NCI-H748 (cell line): ENCODE measurements at regions not wholly inside any gene's neighbourhood (a gene's known extent, or its start where the extent isn't known, plus 50 kb on each side); places are given as distances from the start of the nearest gene placed in this dataset.
"Not testable (repeated sequence)": the region's sequence is repeated elsewhere in the genome, so short reads cannot be mapped to it uniquely, and the experiment has no call there.

Source experiments
- DNase-seq: peaks from one replicate; lab custom pipeline; 2025; ENCODE audit not compliant: unreplicated experiment; lab: John Stamatoyannopoulos, UW

GRCh38 chr17:53353919-53354351 lies 468.8 kb upstream of the KIF2B start:
- DNase-seq: no peak

- no peak for DNase-seq
Observed at GRCh38 chr17:53344778-53345177, 477.9 kb upstream of the KIF2B start.

- no peak for DNase-seq
Observed at GRCh38 chr17:53336281-53336680, 486.4 kb upstream of the KIF2B start.

DNA sequence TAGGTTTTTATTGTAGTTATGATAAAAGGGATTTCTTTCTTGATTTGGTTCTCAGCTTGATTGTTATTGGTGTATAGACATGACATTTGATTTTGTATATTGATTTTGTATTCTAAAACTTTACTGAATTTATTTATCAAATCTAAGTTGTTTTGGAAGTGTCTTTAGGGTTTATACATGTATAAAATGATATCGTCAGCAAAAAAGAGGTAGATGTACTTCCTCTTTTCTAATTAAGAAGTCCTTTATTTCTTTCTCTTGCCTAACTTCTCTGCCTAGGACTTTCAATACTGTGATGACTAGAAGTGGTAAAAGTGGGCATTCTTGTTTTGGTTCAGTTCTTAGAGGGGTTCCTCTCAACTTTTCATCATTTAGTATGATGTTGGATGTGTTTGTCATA lies 487.3 kb upstream of the KIF2B start:
- DNase-seq: no peak

DNA sequence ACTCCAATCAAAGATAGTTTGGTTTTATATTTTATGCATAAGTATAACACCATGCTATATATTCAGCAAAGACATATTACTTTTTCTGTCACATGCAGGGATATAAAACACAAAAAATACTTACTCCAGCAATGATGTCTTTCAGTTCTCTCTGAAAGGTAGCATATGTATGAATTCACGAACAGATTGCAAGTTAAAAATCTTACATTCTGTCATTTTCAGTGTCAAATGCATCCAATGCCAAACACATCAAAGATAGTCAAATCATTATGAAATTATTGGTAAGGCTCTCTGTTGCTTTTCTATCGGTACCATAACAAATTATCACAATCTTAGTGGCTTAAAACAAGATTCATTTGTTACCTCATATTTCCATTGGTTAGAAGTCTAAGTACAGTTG lies 492.0 kb upstream of the KIF2B start:
- no peak for DNase-seq

DNA sequence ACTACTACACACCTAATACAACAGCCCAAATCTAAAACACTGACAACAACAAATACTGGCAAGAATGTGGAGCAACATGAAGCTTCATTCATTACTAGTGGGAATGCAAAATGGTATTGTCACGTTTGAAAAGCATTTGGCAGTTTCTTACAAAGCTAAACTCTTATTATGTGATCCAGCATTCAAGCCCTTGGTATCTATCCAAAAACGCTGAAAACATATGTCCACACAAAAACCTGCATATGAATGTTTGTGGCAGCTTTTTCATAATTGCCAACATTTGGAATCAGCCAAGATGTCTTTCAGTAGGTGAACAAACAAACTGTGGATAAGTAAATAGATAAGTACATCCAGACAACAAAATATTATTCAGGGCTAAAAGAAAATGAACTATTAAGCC lies 501.1 kb upstream of the KIF2B start:
- no peak for DNase-seq

- DNase-seq: no peak
Observed at GRCh38 chr17:53319947-53320346, 502.8 kb upstream of the KIF2B start.

- no peak for DNase-seq
Observed at GRCh38 chr17:53316988-53317387, 505.7 kb upstream of the KIF2B start.

DNA sequence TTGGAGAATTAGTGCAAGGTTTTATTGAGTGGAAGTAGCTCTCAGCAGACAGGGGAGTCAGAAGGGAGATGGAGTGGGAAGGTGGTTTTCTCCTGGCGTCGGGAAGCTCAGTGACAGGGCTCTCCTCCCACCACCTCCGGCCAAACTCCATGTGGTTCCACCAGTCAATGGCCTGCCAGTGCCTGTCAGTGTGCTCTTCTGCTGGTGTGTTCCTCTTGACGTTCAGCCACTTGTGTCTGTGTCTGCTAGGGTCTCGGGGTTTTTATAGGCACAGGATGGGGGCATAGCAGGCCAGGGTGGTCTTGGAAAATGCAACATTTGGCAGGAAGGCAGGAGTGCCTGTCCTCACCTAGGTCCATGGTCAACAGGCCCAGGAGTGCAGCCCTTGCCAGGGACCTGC lies 506.7 kb upstream of the KIF2B start:
- no peak for DNase-seq

- DNase-seq: no peak
Observed at GRCh38 chr17:53314521-53314920, 508.2 kb upstream of the KIF2B start.

DNA sequence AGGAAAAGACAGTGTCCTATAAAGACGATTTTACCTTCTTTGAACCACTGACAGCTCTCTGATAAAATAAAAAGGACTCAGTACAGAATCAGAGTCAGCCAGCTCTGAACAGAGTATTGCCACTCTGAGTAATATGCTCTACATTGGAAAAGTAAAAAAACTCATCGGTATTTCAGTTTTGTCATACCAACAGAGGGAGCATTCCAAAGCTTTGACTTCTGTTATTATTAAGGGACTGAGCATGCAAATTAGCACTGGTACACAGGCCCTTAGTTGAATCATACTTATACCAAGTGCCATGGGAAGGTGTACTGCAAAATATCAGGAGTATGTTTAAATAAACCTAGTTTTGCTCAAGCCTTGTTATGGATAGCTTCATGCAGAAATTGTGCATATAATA lies 509.0 kb upstream of the KIF2B start:
- no peak for DNase-seq

GRCh38 chr17:53278466-53278865 lies 544.3 kb upstream of the KIF2B start:
- DNase-seq: no peak

DNA sequence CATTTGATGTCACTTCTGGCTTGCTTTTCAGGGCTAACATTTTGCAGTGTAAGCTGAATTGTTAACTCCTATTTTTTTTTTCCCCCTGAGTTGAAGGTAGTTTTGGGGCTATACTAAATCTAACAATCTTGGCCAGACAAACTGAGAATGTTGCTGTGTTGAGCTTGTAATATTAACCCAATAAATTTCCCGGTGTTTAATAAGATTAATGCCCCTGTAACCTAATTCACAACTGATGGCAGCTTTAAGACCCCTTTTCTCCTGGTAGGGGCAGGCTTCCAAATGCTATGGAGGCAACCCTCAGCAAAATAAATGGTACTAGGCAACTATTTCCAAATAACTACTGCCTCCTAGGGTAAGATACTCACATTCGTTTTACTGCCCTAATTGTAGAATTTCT lies 549.6 kb upstream of the KIF2B start:
- no peak for DNase-seq

DNA sequence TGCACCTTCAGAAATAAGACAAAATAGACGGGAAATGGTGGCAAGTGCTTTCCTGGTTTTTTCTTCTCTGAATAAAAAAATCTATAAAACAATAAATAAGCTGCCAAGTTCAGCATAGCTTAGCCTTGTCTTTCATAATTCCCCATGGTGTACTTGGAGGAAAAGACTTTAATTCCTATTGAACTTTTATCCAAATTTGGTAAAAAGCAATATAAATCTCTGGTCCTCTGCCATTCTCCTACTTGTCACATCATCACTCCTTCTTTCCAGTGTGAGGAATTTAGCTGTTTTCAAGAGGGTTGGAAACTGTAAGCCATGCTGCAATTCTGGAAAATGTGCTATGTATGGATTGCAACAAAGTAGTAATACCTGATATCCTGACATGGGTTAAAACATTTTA lies 551.8 kb upstream of the KIF2B start:
- DNase-seq: no peak

DNA sequence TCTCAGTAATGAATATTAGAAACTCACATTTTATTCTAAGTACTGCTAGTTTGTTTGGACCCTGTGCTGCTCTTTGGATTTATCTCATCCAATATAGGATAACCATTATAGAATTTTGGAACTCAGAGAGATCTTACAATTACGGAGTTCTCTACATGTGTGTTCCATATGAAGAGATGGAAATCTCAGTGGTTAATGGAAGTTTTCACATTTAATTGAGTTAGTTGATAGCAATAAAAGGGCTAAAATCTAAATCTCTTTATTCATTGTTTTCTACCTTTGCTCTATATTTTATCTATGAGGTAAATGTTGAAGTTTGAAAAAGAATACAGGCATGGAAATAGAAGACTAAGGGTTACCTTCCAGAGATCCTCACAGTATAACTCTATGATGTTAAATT lies 558.0 kb upstream of the KIF2B start:
- DNase-seq: no peak

- DNase-seq: no peak
Observed at GRCh38 chr17:53253956-53254597, 568.6 kb upstream of the KIF2B start.

DNA sequence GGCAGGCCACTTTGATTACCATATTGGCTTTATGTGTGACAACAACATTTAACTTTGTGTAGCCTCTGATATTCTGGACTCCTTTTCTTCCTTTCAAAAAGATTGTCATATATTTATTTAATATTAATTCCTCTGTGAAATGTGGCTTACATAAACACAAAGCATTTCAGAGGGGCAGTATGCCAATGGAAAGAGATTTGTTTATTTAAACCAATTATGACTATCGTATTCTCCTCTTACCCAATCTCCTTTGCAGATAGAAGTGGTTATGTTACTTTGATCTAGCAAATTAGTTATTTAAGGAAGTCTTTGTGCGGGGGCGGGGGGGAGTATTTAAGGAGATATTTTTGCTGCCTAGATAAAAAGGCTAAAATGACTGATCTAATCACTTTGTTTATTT lies 573.7 kb upstream of the KIF2B start:
- no peak for DNase-seq

GRCh38 chr17:53234138-53234537 lies 588.6 kb upstream of the KIF2B start:
- DNase-seq: no peak

DNA sequence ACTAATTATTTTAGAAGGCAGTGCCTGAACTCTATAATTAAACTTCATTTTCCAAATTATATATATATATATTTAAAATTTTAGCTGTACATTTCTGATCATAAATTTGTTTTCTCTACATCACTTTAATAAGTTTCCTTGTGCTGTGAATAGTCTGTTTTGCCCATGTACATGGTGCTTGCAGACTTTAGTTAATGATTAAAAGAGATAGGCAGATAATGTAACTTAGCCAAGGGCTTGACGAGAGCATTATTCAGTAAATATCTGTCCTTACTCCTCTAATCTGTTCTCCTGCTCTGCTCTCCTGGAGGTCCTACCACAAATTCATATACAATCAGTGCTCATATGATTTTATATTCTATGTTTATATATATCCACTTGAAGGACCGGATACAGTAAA lies 595.2 kb upstream of the KIF2B start:
- no peak for DNase-seq

- DNase-seq: no peak
Observed at GRCh38 chr17:53227111-53227510, 595.6 kb upstream of the KIF2B start.

DNA sequence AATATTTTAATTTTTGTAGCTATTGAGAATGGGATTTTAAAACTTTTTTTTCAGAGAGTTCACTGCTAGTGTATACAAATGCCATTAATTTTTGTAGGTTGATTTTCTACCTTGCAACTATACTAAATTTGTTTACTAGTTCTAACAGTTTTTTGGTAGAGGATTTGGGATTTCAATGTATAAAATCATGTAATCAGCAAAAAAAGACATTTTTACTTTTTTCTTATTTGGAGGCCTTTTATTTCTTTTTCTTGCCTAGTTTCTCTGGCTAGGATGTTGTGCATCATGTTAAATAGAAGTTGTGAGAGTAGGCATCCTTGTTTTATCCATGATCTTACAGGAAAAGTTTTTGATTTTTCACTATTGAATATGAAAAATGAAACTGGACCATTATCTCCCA lies 602.9 kb upstream of the KIF2B start:
- no peak for DNase-seq

DNA sequence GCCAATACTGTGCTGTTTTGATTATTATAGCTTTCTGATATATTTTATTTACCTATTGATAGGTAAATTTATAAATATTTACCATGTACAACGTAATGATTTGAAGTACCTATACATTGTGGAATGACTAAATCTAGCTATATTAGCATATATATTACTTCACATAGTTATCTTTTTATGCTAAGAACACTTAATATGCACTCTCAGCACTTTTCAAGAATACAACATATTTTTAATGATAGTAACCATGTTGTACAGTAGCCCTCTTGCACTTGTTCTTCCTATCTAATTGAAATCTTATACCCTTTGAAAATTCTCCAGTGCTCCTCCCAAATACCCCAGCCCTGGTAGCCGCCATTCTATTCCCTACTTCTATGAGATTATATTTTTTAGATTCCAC lies 604.0 kb upstream of the KIF2B start:
- no peak for DNase-seq

DNA sequence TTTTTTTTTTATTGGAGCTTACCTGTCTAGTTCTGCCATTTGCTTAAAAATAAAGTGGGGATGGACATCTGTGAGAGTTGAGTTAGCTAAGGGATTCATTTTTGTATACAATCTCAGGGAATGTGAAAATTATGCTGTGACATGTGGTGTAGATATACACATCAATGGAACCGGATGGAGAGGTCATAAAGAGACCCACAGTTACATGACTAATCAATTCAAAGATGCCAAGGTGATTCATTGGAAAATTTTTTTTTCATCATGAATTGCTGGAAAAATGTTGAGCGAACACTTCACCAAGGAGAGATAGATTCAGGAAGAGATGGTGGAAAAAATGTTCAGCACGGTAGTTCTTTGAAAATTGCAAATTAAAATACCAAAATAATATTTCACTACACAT lies 605.4 kb upstream of the KIF2B start:
- no peak for DNase-seq

- not testable (repeated sequence) for DNase-seq
Observed at GRCh38 chr17:53208935-53209334, 613.8 kb upstream of the KIF2B start.
